ENCODE measurements at regions not wholly inside any gene's neighbourhood (a gene's known extent, or its start where the extent isn't known, plus 50 kb on each side); places are given as distances from the start of the nearest gene placed in this dataset.

DNA sequence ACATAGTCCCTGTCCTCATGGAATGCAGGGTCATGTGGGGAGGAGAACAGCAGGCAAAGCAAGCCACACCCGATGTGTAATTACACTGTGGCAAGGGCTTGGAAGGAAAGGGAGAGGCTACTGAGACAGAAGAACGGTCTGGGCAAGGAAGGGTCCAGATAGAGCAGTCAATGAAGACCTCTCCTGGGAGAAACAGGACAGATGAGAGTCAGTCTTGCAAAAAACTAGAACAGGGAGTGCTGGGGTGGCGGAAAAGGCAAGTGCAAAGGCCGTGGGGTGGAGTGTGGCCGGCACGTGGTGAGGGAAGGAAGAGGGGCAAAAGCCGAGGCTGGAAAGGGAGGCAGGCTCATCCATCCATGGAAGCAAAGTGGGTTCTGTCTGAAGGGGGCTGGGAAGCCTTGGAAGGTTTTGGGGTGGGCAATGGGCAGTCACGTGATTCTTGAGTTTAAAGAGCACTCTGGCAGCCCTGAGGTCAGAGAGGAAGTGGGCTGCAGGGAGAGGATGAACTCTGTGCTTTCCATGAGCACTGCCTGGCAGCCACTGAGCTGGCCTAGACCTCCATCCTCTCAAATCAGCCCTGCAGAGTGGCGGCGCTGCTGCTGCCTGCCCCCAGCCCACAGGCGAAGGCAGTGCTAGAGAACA is 182.2 kb downstream of the INHBB start:
- in situ Hi-C loops (cut with HindIII; ENCODE audit: extremely low pct_ligation_motif_present, low pct_unique_long_range_greater_than_20kb) (no loop called here), intact Hi-C loops (cut with micrococcal nuclease; ENCODE audit: unreplicated experiment) (no loop called here)
- H3K4me1 ChIP-seq (ENCODE audit: insufficient read depth, low read length): peaks cover 76% of the 10 kb centered on the region
- H3K9me3 ChIP-seq (ENCODE audit: low read length): no peaks in the 10 kb centered on the region
- H3K4me2 ChIP-seq (ENCODE audit: low read depth, low read length): peak overlapping the region; percentile 14
- no peaks in the 10 kb centered on the region for H4K20me1 ChIP-seq (ENCODE audit: insufficient read depth, low read length)
- H3K27ac ChIP-seq (ENCODE audit: extremely low read length, insufficient read depth, low read length): no peak overlapping the region
- ChIA-PET POLR2A (interaction anchor here (0.7 to 2.2 kb wide), 7 partner anchors 11 to 62 kb away, joined by 3 to 13 read pairs (median 5); no protein-coding TSS in a partner anchor), CTCF (ENCODE audit: low intra/inter-chr PET ratio, low total read pairs) (no interaction called here)
- FAIRE-seq (peak; percentile 63), ATAC-seq (peak; percentile 48), DNase-seq (ENCODE audit: low spot score) (no peak)
- no TSS peak for BruUV-seq (replicated peaks)
- H3K4me3 ChIP-seq (replicated peaks in 1 of 3; ENCODE audit: insufficient read depth in 1 of 3, low read depth in 2 of 3, low read length in 3 of 3): no peak overlapping the region
- no peak overlapping the region for H3K9ac ChIP-seq (ENCODE audit: insufficient read depth, low read depth, low read length)
- 20% methylated on average over 11 of the region's 11 CpGs for WGBS (ENCODE audit: low lambda C conversion rate)
- peaks cover 0 to 6% of the 10 kb centered on the region in 2 experiments; a peak in 2 of 5 replicates for H3K27me3 ChIP-seq (ENCODE audit: control insufficient read depth in 1 of 2, insufficient read depth in 2 of 2, low read length in 2 of 2)
- H3K36me3 ChIP-seq (replicated peaks in 1 of 2; ENCODE audit: control insufficient read depth in 1 of 2, insufficient read depth in 2 of 2, low read length in 2 of 2): no peaks in the 10 kb centered on the region
- H2AFZ ChIP-seq (ENCODE audit: low read length): no peak overlapping the region
- H3K79me2 ChIP-seq (ENCODE audit: insufficient read depth, low read length): no peaks in the 10 kb centered on the region
- TF ChIP-seq ZNF629 (CRISPR knock-in tag; conservative IDR thresholded peaks at IDR 0.05) (peak; percentile 35; the same call in 1 of the 2 replicates), NR3C1 (CRISPR knock-in tag; IDR thresholded peaks at IDR 0.05) (no peak), SP4 (CRISPR knock-in tag; IDR thresholded peaks at IDR 0.05) (peak; percentile 29; the same call in 1 of the 2 replicates), ZNF839 (CRISPR knock-in tag; IDR thresholded peaks at IDR 0.05; ENCODE audit: borderline replicate concordance) (no peak; the same call in 1 of the 2 replicates), MAF1 (CRISPR knock-in tag; IDR thresholded peaks at IDR 0.05; ENCODE audit: borderline replicate concordance) (no peak), SRF (IDR thresholded peaks at IDR 0.05; ENCODE audit: low read depth, low read length) (no peak), NFIB (CRISPR knock-in tag; IDR thresholded peaks at IDR 0.05; ENCODE audit: borderline replicate concordance) (no peak), STAG1 (CRISPR knock-in tag; IDR thresholded peaks at IDR 0.05) (no peak; the same call in 1 of the 2 replicates)
- TF ChIP-seq, protein P1, sequence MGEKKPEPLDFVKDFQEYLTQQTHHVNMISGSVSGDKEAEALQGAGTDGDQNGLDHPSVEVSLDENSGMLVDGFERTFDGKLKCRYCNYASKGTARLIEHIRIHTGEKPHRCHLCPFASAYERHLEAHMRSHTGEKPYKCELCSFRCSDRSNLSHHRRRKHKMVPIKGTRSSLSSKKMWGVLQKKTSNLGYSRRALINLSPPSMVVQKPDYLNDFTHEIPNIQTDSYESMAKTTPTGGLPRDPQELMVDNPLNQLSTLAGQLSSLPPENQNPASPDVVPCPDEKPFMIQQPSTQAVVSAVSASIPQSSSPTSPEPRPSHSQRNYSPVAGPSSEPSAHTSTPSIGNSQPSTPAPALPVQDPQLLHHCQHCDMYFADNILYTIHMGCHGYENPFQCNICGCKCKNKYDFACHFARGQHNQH (CRISPR knock-in tag; IDR thresholded peaks at IDR 0.05): peak; percentile 91; the same call in 1 of the 2 replicates
- TF ChIP-seq, protein P2, sequence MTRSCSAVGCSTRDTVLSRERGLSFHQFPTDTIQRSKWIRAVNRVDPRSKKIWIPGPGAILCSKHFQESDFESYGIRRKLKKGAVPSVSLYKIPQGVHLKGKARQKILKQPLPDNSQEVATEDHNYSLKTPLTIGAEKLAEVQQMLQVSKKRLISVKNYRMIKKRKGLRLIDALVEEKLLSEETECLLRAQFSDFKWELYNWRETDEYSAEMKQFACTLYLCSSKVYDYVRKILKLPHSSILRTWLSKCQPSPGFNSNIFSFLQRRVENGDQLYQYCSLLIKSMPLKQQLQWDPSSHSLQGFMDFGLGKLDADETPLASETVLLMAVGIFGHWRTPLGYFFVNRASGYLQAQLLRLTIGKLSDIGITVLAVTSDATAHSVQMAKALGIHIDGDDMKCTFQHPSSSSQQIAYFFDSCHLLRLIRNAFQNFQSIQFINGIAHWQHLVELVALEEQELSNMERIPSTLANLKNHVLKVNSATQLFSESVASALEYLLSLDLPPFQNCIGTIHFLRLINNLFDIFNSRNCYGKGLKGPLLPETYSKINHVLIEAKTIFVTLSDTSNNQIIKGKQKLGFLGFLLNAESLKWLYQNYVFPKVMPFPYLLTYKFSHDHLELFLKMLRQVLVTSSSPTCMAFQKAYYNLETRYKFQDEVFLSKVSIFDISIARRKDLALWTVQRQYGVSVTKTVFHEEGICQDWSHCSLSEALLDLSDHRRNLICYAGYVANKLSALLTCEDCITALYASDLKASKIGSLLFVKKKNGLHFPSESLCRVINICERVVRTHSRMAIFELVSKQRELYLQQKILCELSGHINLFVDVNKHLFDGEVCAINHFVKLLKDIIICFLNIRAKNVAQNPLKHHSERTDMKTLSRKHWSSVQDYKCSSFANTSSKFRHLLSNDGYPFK (CRISPR knock-in tag; IDR thresholded peaks at IDR 0.05; ENCODE audit: borderline replicate concordance): no peak; the same call in 1 of the 2 replicates
- TF ChIP-seq, protein P3, sequence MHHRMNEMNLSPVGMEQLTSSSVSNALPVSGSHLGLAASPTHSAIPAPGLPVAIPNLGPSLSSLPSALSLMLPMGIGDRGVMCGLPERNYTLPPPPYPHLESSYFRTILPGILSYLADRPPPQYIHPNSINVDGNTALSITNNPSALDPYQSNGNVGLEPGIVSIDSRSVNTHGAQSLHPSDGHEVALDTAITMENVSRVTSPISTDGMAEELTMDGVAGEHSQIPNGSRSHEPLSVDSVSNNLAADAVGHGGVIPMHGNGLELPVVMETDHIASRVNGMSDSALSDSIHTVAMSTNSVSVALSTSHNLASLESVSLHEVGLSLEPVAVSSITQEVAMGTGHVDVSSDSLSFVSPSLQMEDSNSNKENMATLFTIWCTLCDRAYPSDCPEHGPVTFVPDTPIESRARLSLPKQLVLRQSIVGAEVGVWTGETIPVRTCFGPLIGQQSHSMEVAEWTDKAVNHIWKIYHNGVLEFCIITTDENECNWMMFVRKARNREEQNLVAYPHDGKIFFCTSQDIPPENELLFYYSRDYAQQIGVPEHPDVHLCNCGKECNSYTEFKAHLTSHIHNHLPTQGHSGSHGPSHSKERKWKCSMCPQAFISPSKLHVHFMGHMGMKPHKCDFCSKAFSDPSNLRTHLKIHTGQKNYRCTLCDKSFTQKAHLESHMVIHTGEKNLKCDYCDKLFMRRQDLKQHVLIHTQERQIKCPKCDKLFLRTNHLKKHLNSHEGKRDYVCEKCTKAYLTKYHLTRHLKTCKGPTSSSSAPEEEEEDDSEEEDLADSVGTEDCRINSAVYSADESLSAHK (CRISPR knock-in tag; IDR thresholded peaks at IDR 0.05; ENCODE audit: borderline replicate concordance): no peak; the same call in 1 of the 2 replicates
- TF ChIP-seq, protein P4, sequence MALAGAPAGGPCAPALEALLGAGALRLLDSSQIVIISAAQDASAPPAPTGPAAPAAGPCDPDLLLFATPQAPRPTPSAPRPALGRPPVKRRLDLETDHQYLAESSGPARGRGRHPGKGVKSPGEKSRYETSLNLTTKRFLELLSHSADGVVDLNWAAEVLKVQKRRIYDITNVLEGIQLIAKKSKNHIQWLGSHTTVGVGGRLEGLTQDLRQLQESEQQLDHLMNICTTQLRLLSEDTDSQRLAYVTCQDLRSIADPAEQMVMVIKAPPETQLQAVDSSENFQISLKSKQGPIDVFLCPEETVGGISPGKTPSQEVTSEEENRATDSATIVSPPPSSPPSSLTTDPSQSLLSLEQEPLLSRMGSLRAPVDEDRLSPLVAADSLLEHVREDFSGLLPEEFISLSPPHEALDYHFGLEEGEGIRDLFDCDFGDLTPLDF (CRISPR knock-in tag; IDR thresholded peaks at IDR 0.05): no peak
- TF ChIP-seq, protein P5, sequence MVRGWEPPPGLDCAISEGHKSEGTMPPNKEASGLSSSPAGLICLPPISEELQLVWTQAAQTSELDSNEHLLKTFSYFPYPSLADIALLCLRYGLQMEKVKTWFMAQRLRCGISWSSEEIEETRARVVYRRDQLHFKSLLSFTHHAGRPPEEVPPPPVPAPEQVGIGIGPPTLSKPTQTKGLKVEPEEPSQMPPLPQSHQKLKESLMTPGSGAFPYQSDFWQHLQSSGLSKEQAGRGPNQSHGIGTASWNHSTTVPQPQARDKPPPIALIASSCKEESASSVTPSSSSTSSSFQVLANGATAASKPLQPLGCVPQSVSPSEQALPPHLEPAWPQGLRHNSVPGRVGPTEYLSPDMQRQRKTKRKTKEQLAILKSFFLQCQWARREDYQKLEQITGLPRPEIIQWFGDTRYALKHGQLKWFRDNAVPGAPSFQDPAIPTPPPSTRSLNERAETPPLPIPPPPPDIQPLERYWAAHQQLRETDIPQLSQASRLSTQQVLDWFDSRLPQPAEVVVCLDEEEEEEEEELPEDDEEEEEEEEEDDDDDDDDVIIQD (CRISPR knock-in tag; IDR thresholded peaks at IDR 0.05; ENCODE audit: low read depth): peak; percentile 13; the same call in 1 of the 2 replicates
- TF ChIP-seq, protein P6, sequence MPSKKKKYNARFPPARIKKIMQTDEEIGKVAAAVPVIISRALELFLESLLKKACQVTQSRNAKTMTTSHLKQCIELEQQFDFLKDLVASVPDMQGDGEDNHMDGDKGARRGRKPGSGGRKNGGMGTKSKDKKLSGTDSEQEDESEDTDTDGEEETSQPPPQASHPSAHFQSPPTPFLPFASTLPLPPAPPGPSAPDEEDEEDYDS (CRISPR knock-in tag; IDR thresholded peaks at IDR 0.05): peak; percentile 59
